Neural cell (in vitro differentiated cells): ENCODE measurements at regions not wholly inside any gene's neighbourhood (a gene's known extent, or its start where the extent isn't known, plus 50 kb on each side); places are given as distances from the start of the nearest gene placed in this dataset.

Source experiments
- H2AFZ ChIP-seq: fragments of 200-600, 300-800 bp; sonication (generic), shearing (Covaris generic); 2 replicates; pipeline ENCODE4 v1.6.0; 2014; ENCODE audit warnings: low read depth, mild to moderate bottlenecking, antibody characterized with exemption, low read length, moderate library complexity
- H3F3A ChIP-seq: fragments of 200-600 bp; shearing (Covaris generic); 2 replicates; pipeline ENCODE4 v1.6.1; 2016; ENCODE audit warnings: mild to moderate bottlenecking, moderate library complexity, mixed read lengths, antibody characterized with exemption, low read length; ENCODE audit not compliant: insufficient read depth, poor library complexity, severe bottlenecking
- H3K27ac ChIP-seq: fragments of 200-600, 300-800 bp; sonication (generic), shearing (Covaris generic); 2 replicates; pipeline ENCODE4 v1.5.1; 2014; ENCODE audit warnings: mild to moderate bottlenecking, low read length, moderate library complexity
- H3K27me3 ChIP-seq: fragments of 300-800, 200-600 bp; sonication (generic), shearing (Covaris generic); 2 replicates; pipeline ENCODE4 v1.6.0; 2014; ENCODE audit warnings: mild to moderate bottlenecking, low read depth, low read length, moderate library complexity; ENCODE audit not compliant: insufficient read depth
- H3K36me3 ChIP-seq: fragments of 300-800, 200-600 bp; sonication (generic), shearing (Covaris generic); 2 replicates; pipeline ENCODE4 v1.5.1; 2014; ENCODE audit warnings: mild to moderate bottlenecking, antibody characterized with exemption, low read length, moderate library complexity; ENCODE audit not compliant: insufficient read depth
- H3K4me2 ChIP-seq: fragments of 300-800, 200-600 bp; sonication (generic), shearing (Covaris generic); 2 replicates; pipeline ENCODE4 v1.6.0; 2014; ENCODE audit warnings: mild to moderate bottlenecking, low read length
- H3K4me3 ChIP-seq: fragments of 300-800, 200-600 bp; sonication (generic), shearing (Covaris generic); 2 replicates; pipeline ENCODE4 v1.5.1; 2014; ENCODE audit warnings: mild to moderate bottlenecking, low read length, moderate library complexity
- H3K79me2 ChIP-seq: fragments of 200-600 bp; shearing (Covaris generic); replicated peaks from 2 replicates; pipeline ENCODE4 v1.6.0; 2014; ENCODE audit warnings: mild to moderate bottlenecking, low read length, moderate library complexity; ENCODE audit not compliant: insufficient read depth
- H3K9ac ChIP-seq: fragments of 300-800, 200-600 bp; sonication (generic), shearing (Covaris generic); 2 replicates; pipeline ENCODE4 v1.6.1; 2016; ENCODE audit warnings: mild to moderate bottlenecking, low read length, mixed read lengths
- H3K9me2 ChIP-seq: fragments of 200-600 bp; shearing (Covaris generic); 2 replicates; pipeline ENCODE4 v1.6.1; 2016; ENCODE audit warnings: mild to moderate bottlenecking, low read length, mixed read lengths; ENCODE audit not compliant: insufficient read depth
- H3K9me3 ChIP-seq: fragments of 200-600, 300-800 bp; sonication (generic), shearing (Covaris generic); 2 replicates; pipeline ENCODE4 v1.6.1; 2016; ENCODE audit warnings: mild to moderate bottlenecking, mixed run types, low read length, moderate library complexity, mixed read lengths
- H4K20me1 ChIP-seq: fragments of 200-600 bp; shearing (Covaris generic); 2 replicates; pipeline ENCODE4 v1.6.1; 2016; ENCODE audit warnings: mild to moderate bottlenecking, mixed run types; ENCODE audit not compliant: insufficient read depth
- EP300 ChIP-seq: fragments of 450-650 bp; conservative IDR thresholded peaks from 2 replicates; pipeline ENCODE4 v1.6.1; 2014; ENCODE audit warnings: antibody characterized with exemption, mild to moderate bottlenecking, moderate library complexity; ENCODE audit not compliant: poor library complexity, severe bottlenecking
- EZH2 ChIP-seq: fragments of 200-600, 300-800 bp; shearing (Covaris generic), sonication (generic); IDR thresholded peaks from 2 replicates; pipeline ENCODE4 v1.6.1; 2014; ENCODE audit warnings: antibody characterized with exemption, low read length, borderline replicate concordance, mild to moderate bottlenecking; ENCODE audit not compliant: insufficient read depth, poor library complexity, severe bottlenecking
- MXI1 ChIP-seq: fragments of 450-650 bp; conservative IDR thresholded peaks from 2 replicates; pipeline ENCODE4 v1.6.1; 2014; ENCODE audit warnings: antibody characterized with exemption, mild to moderate bottlenecking; ENCODE audit not compliant: poor library complexity, severe bottlenecking
- POLR2AphosphoS5 ChIP-seq: IDR thresholded peaks from 2 replicates; pipeline ENCODE4 v1.6.1; 2012
- RAD21 ChIP-seq: fragments of 450-650 bp; conservative IDR thresholded peaks from 2 replicates; pipeline ENCODE4 v1.6.1; 2014; ENCODE audit warnings: antibody characterized with exemption, mild to moderate bottlenecking, moderate library complexity
- SMC3 ChIP-seq: fragments of 450-650 bp; conservative IDR thresholded peaks from 2 replicates; pipeline ENCODE4 v1.6.1; 2014; ENCODE audit warnings: antibody characterized with exemption, mild to moderate bottlenecking, moderate library complexity; ENCODE audit not compliant: poor library complexity
- TAF1 ChIP-seq: IDR thresholded peaks from 2 replicates; pipeline ENCODE4 v1.6.1; 2012; ENCODE audit warnings: low read depth
- TF ChIP-seq, protein P1 (sequence below): IDR thresholded peaks from 2 replicates; pipeline ENCODE4 v1.6.1; 2012; ENCODE audit warnings: borderline replicate concordance
- TF ChIP-seq, protein P2 (sequence below): fragments of 450-650 bp; IDR thresholded peaks from 2 replicates; pipeline ENCODE4 v1.5.1; 2014; ENCODE audit warnings: antibody characterized with exemption, mild to moderate bottlenecking, moderate library complexity; ENCODE audit not compliant: poor library complexity, severe bottlenecking

DNA sequence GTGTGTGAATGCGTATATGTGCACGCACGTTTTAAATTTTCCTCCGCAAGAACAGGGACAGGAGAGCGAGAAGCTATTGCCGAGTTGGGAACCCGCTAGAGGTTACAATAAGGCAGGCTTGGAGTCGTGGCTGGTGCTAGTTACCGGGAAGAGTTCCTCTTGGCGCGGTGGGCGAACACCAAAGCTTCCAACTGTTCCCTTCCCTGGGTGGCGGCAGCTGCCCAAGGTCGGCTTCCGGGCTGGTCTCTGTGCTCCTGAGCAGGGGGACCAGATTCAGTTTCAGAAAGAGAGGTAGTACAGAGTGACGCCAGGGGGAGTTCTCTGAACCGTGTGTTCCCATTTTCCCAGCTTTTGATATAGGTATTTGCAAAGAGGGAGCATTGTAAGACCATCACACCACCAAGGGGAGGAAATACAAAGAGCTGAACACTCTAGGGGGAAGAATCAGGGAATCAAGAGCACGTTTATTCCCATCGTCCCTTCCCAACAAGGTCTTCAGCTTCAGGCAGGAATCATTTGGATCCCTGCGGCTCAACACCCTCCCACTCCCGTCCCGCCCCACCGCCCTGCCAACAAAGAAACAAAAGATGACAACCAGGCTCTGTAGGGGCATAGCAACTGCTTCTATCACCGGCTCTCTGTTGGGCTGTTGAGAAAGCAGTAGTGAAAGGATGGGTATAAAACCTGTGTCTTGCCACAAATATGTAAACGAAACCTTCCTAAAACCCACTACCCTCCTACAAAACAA, 113.6 kb upstream of the TEX13C start (continued):
- TF ChIP-seq EZH2 (no peak), RAD21 (peak; percentile 51)

DNA sequence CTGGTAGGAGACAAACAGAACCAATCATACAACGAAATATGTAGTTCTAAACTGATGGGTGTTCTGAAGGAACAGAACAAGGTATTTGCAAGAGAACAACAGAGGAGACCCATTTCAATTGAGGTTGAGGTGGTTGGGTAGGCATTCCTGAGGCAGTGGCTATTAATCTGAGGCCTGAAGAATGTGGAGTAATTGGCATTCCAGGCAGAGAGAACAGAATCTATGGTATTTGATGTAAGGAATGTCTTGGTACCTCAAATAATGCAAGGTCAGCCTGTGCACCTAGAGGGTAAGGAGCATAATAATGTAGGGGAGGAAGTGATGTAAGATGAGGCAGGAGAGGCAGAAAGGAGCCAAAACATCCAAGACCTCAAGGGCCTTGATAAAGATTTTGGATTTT, 109.5 kb upstream of the TEX13C start:
- no peak overlapping the region for H3K27ac ChIP-seq
- no peak overlapping the region for H2AFZ ChIP-seq
- H3K27me3 ChIP-seq = no peaks in the 10 kb centered on the region
- no peaks in the 10 kb centered on the region for H3K36me3 ChIP-seq
- no peaks in the 10 kb centered on the region for H3K9me3 ChIP-seq
- H3K9me2 ChIP-seq = no peaks in the 10 kb centered on the region
- no peaks in the 10 kb centered on the region for H3F3A ChIP-seq
- TF ChIP-seq, protein P1, sequence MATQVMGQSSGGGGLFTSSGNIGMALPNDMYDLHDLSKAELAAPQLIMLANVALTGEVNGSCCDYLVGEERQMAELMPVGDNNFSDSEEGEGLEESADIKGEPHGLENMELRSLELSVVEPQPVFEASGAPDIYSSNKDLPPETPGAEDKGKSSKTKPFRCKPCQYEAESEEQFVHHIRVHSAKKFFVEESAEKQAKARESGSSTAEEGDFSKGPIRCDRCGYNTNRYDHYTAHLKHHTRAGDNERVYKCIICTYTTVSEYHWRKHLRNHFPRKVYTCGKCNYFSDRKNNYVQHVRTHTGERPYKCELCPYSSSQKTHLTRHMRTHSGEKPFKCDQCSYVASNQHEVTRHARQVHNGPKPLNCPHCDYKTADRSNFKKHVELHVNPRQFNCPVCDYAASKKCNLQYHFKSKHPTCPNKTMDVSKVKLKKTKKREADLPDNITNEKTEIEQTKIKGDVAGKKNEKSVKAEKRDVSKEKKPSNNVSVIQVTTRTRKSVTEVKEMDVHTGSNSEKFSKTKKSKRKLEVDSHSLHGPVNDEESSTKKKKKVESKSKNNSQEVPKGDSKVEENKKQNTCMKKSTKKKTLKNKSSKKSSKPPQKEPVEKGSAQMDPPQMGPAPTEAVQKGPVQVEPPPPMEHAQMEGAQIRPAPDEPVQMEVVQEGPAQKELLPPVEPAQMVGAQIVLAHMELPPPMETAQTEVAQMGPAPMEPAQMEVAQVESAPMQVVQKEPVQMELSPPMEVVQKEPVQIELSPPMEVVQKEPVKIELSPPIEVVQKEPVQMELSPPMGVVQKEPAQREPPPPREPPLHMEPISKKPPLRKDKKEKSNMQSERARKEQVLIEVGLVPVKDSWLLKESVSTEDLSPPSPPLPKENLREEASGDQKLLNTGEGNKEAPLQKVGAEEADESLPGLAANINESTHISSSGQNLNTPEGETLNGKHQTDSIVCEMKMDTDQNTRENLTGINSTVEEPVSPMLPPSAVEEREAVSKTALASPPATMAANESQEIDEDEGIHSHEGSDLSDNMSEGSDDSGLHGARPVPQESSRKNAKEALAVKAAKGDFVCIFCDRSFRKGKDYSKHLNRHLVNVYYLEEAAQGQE = no peak
- TF ChIP-seq EP300 = no peak
- no peak for TF ChIP-seq POLR2AphosphoS5
- TF ChIP-seq SMC3 = no peak
- TF ChIP-seq, protein P2, sequence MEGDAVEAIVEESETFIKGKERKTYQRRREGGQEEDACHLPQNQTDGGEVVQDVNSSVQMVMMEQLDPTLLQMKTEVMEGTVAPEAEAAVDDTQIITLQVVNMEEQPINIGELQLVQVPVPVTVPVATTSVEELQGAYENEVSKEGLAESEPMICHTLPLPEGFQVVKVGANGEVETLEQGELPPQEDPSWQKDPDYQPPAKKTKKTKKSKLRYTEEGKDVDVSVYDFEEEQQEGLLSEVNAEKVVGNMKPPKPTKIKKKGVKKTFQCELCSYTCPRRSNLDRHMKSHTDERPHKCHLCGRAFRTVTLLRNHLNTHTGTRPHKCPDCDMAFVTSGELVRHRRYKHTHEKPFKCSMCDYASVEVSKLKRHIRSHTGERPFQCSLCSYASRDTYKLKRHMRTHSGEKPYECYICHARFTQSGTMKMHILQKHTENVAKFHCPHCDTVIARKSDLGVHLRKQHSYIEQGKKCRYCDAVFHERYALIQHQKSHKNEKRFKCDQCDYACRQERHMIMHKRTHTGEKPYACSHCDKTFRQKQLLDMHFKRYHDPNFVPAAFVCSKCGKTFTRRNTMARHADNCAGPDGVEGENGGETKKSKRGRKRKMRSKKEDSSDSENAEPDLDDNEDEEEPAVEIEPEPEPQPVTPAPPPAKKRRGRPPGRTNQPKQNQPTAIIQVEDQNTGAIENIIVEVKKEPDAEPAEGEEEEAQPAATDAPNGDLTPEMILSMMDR = no peak
- no peak for TF ChIP-seq MXI1
- TF ChIP-seq TAF1 = no peak
- TF ChIP-seq RAD21 = no peak
- no peak for TF ChIP-seq EZH2
- H3K9ac ChIP-seq = no peak overlapping the region
- H4K20me1 ChIP-seq = no peaks in the 10 kb centered on the region
- H3K79me2 ChIP-seq = no peaks in the 10 kb centered on the region
- no peak overlapping the region for H3K4me2 ChIP-seq
- no peak overlapping the region for H3K4me3 ChIP-seq

DNA sequence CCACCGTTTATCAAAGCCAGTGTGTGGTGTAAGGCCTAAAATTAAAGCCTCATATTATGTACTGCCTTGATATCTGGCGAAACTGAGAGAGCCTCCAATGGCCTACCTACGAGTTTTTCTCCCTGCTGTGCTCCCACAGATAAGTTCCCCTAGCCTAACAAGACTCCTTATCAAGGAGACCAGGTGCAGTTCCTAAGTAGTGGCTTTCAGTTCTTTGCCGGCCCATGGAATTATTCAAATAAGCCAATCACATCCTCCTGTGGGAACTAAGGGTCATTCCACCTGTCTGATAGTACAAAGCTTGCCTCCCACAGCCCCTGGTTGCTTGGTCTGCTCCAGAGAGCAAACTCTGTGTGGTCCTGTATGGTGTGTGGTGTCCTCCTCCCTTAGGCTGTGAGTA, 99.8 kb upstream of the TEX13C start:
- Histone ChIP-seq H3K9me2 (no peaks in the 10 kb centered on the region), H3K79me2 (no peaks in the 10 kb centered on the region), H3K27me3 (no peaks in the 10 kb centered on the region), H4K20me1 (no peaks in the 10 kb centered on the region), H3K27ac (no peak overlapping the region), H2AFZ (no peak overlapping the region), H3K4me2 (no peak overlapping the region), H3K9ac (no peak overlapping the region), H3K9me3 (no peaks in the 10 kb centered on the region), H3K36me3 (no peaks in the 10 kb centered on the region), H3K4me3 (no peak overlapping the region), H3F3A (no peaks in the 10 kb centered on the region)
- no peak for TF ChIP-seq TAF1
